H9 (cell line): ENCODE measurements at regions not wholly inside any gene's neighbourhood (a gene's known extent, or its start where the extent isn't known, plus 50 kb on each side); places are given as distances from the start of the nearest gene placed in this dataset.

Source experiments
- DNase-seq: peaks from one replicate; pipeline ENCODE4 v3.0.0-alpha.2; 2017
- H2AFZ ChIP-seq: one replicate; pipeline ENCODE4 v1.6.1; 2013; ENCODE audit warnings: mild to moderate bottlenecking, low read length, control low read depth, moderate library complexity
- H2AK5ac ChIP-seq: 2 replicates; pipeline ENCODE4 v1.6.1; 2013; ENCODE audit warnings: low read length, control low read depth, mixed read lengths; ENCODE audit not compliant: insufficient read length
- H2BK120ac ChIP-seq: one replicate; pipeline ENCODE4 v1.6.1; 2013; ENCODE audit warnings: low read depth, mild to moderate bottlenecking, low read length, control low read depth, inconsistent platforms; ENCODE audit not compliant: poor library complexity, severe bottlenecking
- H2BK12ac ChIP-seq: 2 replicates; pipeline ENCODE4 v1.6.1; 2013; ENCODE audit warnings: low read length, control low read depth, mixed read lengths, low read depth; ENCODE audit not compliant: insufficient read length
- H2BK15ac ChIP-seq: 2 replicates; pipeline ENCODE4 v1.6.1; 2013; ENCODE audit warnings: low read depth, low read length, control low read depth
- H2BK20ac ChIP-seq: one replicate; pipeline ENCODE4 v1.6.1; 2013; ENCODE audit warnings: low read depth, mild to moderate bottlenecking, low read length, control low read depth, inconsistent platforms; ENCODE audit not compliant: poor library complexity, severe bottlenecking
- H2BK5ac ChIP-seq: 2 replicates; pipeline ENCODE4 v1.6.1; 2013; ENCODE audit warnings: low read length, control low read depth, mixed read lengths; ENCODE audit not compliant: insufficient read length
- H3K14ac ChIP-seq: 2 replicates; pipeline ENCODE4 v1.6.1; 2013; ENCODE audit warnings: low read length, control low read depth; ENCODE audit not compliant: insufficient read depth
- H3K18ac ChIP-seq: 2 replicates; pipeline ENCODE4 v1.6.1; 2013; ENCODE audit warnings: low read depth, mild to moderate bottlenecking, mixed read lengths, low read length, control low read depth; ENCODE audit not compliant: insufficient read length
- H3K23ac ChIP-seq: 2 replicates; pipeline ENCODE4 v1.6.1; 2013; ENCODE audit warnings: low read length, control low read depth, mixed read lengths, low read depth; ENCODE audit not compliant: insufficient read length
- H3K23me2 ChIP-seq: 2 replicates; pipeline ENCODE4 v1.6.1; 2013; ENCODE audit warnings: low read depth, mild to moderate bottlenecking, mixed read lengths, low read length, control low read depth; ENCODE audit not compliant: insufficient read length, poor library complexity, severe bottlenecking
- H3K27ac ChIP-seq: 2 replicates; pipeline ENCODE4 v1.5.1; 2013; ENCODE audit warnings: low read length, control low read depth, mixed read lengths, low read depth; ENCODE audit not compliant: insufficient read length
- H3K27me3 ChIP-seq: 2 replicates; pipeline ENCODE4 v1.6.1; 2013; ENCODE audit warnings: low read length, control low read depth, inconsistent platforms; ENCODE audit not compliant: insufficient read depth
- H3K4ac ChIP-seq: 2 replicates; pipeline ENCODE4 v1.6.1; 2013; ENCODE audit warnings: low read depth, mild to moderate bottlenecking, control low read depth, inconsistent platforms, low read length, moderate library complexity
- H3K4me1 ChIP-seq: 2 replicates; pipeline ENCODE4 v1.6.1; 2013; ENCODE audit warnings: low read length, control low read depth, inconsistent platforms; ENCODE audit not compliant: insufficient read depth
- H3K4me2 ChIP-seq: 2 replicates; pipeline ENCODE4 v1.6.1; 2013; ENCODE audit warnings: low read length, control low read depth, mixed read lengths; ENCODE audit not compliant: insufficient read length, insufficient read depth
- H3K56ac ChIP-seq: 2 replicates; pipeline ENCODE4 v1.6.1; 2013; ENCODE audit warnings: low read depth, mild to moderate bottlenecking, mixed read lengths, low read length, control low read depth; ENCODE audit not compliant: insufficient read length
- H3K79me1 ChIP-seq: 2 replicates; pipeline ENCODE4 v1.6.1; 2013; ENCODE audit warnings: low read depth, mild to moderate bottlenecking, moderate library complexity, low read length, control low read depth, inconsistent platforms; ENCODE audit not compliant: insufficient read depth, poor library complexity, severe bottlenecking
- H3K79me2 ChIP-seq: 2 replicates; pipeline ENCODE4 v1.6.1; 2013; ENCODE audit warnings: low read length, control low read depth, inconsistent platforms; ENCODE audit not compliant: insufficient read depth
- H3K9ac ChIP-seq: 2 replicates; pipeline ENCODE4 v1.6.1; 2013; ENCODE audit warnings: low read length, control low read depth, mixed read lengths; ENCODE audit not compliant: insufficient read length; ENCODE audit errors: extremely low read depth
- H3K9me3 ChIP-seq: one replicate; pipeline ENCODE4 v1.6.1; 2013; ENCODE audit warnings: low read depth, low read length, inconsistent platforms; ENCODE audit not compliant: control insufficient read depth
- H3T11ph ChIP-seq: one replicate; pipeline ENCODE4 v1.6.1; 2013; ENCODE audit warnings: mild to moderate bottlenecking, low read length, control low read depth, inconsistent platforms
- H4K20me1 ChIP-seq: one replicate; pipeline ENCODE4 v1.6.1; 2013; ENCODE audit not compliant: control insufficient read depth, insufficient read length, insufficient read depth
- H4K5ac ChIP-seq: 2 replicates; pipeline ENCODE4 v1.6.1; 2013; ENCODE audit warnings: low read depth, mild to moderate bottlenecking, mixed read lengths, low read length, control low read depth; ENCODE audit not compliant: insufficient read length
- H4K8ac ChIP-seq: replicated peaks from 2 replicates; pipeline ENCODE4 v1.6.1; 2013; ENCODE audit warnings: low read length, control low read depth, mixed read lengths, low read depth; ENCODE audit not compliant: insufficient read length
- H4K91ac ChIP-seq: 2 replicates; pipeline ENCODE4 v1.6.1; 2013; ENCODE audit warnings: low read depth, mild to moderate bottlenecking, moderate library complexity, mixed read lengths, low read length, control low read depth; ENCODE audit not compliant: insufficient read length
- H3K27ac Mint-ChIP-seq, 3 experiments: 2 replicates in 2 of 3; 3 replicates in 1 of 3; pipeline ENCODE4 v1.8.0; 2020 to 2021; ENCODE audit warnings: mixed read lengths in 3 of 3, mild to moderate bottlenecking in 1 of 3, moderate library complexity in 1 of 3
- H3K27me3 Mint-ChIP-seq: 2 replicates; pipeline ENCODE4 v1.8.0; 2021; ENCODE audit warnings: low read depth, mild to moderate bottlenecking, moderate library complexity, mixed read lengths
- H3K36me3 Mint-ChIP-seq, 3 experiments: 2 replicates in 2 of 3; 3 replicates in 1 of 3; pipeline ENCODE4 v1.8.0; 2020 to 2021; ENCODE audit warnings: low read depth in 3 of 3, mixed read lengths in 3 of 3; ENCODE audit not compliant: insufficient read depth in 1 of 3
- H3K4me1 Mint-ChIP-seq, 2 experiments: 2 replicates each; pipeline ENCODE4 v1.8.0; 2020; ENCODE audit warnings: mixed read lengths in 2 of 2
- H3K4me3 Mint-ChIP-seq, 2 experiments: 2 replicates in 1 of 2; 3 replicates in 1 of 2; pipeline ENCODE4 v1.8.0; 2020 to 2021; ENCODE audit warnings: mild to moderate bottlenecking in 2 of 2, mixed read lengths in 2 of 2, moderate library complexity in 1 of 2
- H3K9me3 Mint-ChIP-seq, 2 experiments: 2 replicates in 1 of 2; 3 replicates in 1 of 2; pipeline ENCODE4 v1.8.0; 2020; ENCODE audit warnings: mild to moderate bottlenecking in 2 of 2, mixed read lengths in 2 of 2, moderate library complexity in 1 of 2
- CTCF ChIP-seq: fragments of 200-600 bp; sonication (generic); conservative IDR thresholded peaks from 3 replicates; pipeline ENCODE4 v1.8.0; 2021; ENCODE audit warnings: antibody characterized with exemption, mild to moderate bottlenecking
- WGBS: extraction: QIAGEN DNeasy Blood & Tissue Kit; methylation state at CpG from one replicate; pipeline ENCODE4 v1.1.7; 2013; ENCODE audit warnings: missing lambda C conversion rate, low lambda C conversion rate, mixed read lengths; ENCODE audit not compliant: insufficient read length; ENCODE audit errors: extremely low coverage; 5-methylcytosine and 5-hydroxymethylcytosine counted together

- Histone ChIP-seq H3K56ac (no peak overlapping the region), H2BK12ac (no peak overlapping the region), H3K18ac (no peak overlapping the region), H4K8ac (no peak overlapping the region), H3K9ac (no peak overlapping the region), H3T11ph (no peak overlapping the region), H3K23ac (no peak overlapping the region), H2BK20ac (no peak overlapping the region), H3K79me2 (no peaks in the 10 kb centered on the region), H3K14ac (no peak overlapping the region), H2BK15ac (no peak overlapping the region), H4K5ac (no peak overlapping the region), H2BK5ac (no peak overlapping the region), H2AFZ (no peak overlapping the region), H2BK120ac (no peak overlapping the region), H3K27ac (no peak overlapping the region), H3K79me1 (no peaks in the 10 kb centered on the region), H3K9me3 (no peaks in the 10 kb centered on the region), H3K23me2 (no peaks in the 10 kb centered on the region), H3K4me2 (no peak overlapping the region), H3K27me3 (no peaks in the 10 kb centered on the region), H2AK5ac (no peak overlapping the region), H4K20me1 (no peaks in the 10 kb centered on the region), H4K91ac (no peak overlapping the region), H3K4me1 (no peaks in the 10 kb centered on the region), H3K4ac (no peak overlapping the region)
- no peak for DNase-seq
- no peak overlapping the region for H3K4me3 Mint-ChIP-seq
- no peaks in the 10 kb centered on the region for H3K36me3 Mint-ChIP-seq
- H3K4me1 Mint-ChIP-seq = no peaks in the 10 kb centered on the region
- TF ChIP-seq CTCF = no peak
- no CpG with 5 or more reads among the region's 2 CpGs for WGBS
- peaks cover 10 to 11% of the 10 kb centered on the region in 2 experiments for H3K9me3 Mint-ChIP-seq
- no peak overlapping the region for H3K27ac Mint-ChIP-seq
- no peaks in the 10 kb centered on the region for H3K27me3 Mint-ChIP-seq
Observed at GRCh38 chr12:41804026-41804425, 340.6 kb downstream of the GXYLT1 start.
